HG02938 (cell line): ENCODE measurements at regions not wholly inside any gene's neighbourhood (a gene's known extent, or its start where the extent isn't known, plus 50 kb on each side); places are given as distances from the start of the nearest gene placed in this dataset.
A peak's percentile ranks its signal among the peaks of the same experiment; 100 is the strongest.

Source experiments
- ATAC-seq: cut with Tn5 transposase; IDR thresholded peaks from one replicate; pipeline ENCODE4 v1.9.1; 2021; ENCODE audit warnings: mild to moderate bottlenecking, moderate library complexity; ENCODE audit not compliant: unreplicated experiment

DNA sequence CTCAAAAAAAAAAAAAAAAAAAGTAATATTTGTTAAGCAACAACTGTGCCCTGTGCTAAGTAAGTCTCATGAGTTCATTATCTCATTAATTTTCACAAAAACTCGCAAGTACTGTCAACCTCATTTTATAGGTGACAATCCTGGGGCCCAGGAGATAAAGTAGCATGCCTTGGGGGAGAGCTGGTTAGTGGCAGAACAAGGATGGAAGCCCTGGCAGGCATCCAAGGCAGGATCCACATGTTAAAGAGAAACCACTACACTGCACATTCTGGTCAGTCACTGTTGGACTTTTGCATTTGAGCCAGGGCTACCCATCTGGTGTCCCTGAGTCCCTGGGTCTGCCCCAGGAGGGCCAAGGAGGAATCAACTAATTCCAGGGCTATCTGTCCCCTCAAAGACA, 54.6 kb downstream of the ZFP36L2 start:
- no peak for ATAC-seq

DNA sequence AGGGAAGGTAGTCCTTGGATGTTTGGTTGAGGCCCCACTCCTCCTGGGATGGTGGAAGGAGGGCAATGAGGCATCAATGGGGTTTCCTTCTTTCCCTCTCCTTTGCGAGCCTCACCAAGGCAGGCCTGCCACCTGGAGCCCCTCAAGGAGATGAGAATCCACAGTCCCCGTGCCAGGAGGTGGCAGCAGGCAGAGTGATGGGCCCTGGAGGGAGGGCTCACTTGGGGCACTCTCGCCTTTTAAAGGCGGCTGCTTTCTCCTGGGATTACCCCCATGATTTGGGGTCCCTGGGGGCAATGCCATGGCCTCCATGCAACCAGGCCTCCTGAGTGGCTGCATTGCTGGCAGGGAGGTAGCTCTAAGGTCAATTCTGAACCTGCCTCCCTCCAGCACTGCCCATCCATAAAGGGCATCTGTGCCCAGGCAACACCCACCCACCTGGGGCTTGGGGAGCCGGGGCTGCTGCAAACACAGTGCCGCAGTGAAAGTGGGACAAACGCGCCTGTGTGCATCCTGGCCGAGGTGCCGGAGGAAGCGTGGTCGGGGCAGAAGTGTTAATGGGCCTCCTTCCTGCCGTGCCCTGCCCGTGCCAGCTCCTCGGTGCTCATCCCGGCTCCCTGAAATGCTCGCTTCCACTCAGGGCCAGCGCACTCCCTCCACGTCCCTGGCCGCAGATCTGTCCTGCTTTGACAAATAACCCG, 55.9 kb downstream of the ZFP36L2 start:
- ATAC-seq = no peak

DNA sequence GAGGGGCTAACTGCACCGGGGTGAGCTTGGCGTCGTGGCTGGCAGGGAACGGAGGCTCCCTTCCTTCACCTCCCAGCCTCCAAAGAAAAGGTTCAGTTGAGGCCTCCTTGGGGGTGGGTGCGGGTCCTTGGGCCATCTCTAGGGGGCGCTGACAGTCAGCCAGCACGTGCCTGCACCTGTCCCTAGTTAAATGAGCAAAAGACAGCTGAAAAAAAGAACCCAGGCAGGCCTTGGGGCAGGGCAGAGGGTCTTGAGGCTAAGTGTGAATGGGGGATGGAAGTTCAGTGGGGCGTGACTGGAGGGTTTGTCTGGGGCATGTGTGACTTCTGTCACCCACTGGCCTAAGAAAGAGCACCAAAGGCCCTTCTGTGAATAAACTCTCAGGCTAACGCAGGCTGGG, 56.4 kb downstream of the ZFP36L2 start:
- no peak for ATAC-seq

DNA sequence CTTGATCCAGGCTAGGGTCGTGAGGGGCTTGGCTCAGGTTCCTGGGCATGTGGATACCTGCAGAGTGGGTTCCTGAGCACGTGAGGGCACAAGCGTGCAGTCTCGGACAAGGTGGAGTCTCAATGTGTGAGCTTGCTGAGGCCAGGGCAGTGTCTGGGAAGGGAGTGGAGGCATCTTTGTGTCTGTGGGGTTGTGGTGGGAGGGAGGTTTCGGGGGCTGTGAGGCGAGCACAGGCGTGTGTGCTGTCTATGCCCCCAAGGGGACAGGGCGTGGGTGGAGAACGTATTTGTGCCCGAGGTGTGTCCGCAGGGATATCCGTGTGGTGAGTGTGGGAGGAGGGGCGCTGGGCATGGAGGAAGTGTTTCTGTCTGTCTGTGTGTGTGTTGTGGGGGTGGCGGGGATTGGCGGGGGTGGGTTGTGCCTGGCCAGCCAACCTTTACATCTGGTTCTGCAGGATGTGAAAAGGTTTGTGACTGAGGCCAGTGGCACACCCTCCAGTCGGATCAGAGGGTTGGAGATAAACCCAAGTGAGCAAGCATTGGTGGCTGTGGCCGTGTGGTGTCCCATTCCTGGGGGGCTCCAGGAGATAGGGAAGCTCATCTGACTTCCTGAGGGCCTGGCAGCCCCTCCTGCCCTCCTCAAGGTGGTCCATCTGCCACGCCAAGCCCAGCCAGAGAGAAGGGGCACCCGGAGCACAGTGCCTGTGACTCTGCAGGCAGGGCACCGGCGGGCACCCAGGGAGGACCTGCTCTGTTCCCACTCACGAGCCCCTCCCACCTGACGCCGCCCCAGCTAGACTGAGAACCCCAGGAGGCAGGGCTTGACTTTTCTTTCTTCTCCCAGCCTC, 57.1 kb downstream of the ZFP36L2 start:
- no peak for ATAC-seq

DNA sequence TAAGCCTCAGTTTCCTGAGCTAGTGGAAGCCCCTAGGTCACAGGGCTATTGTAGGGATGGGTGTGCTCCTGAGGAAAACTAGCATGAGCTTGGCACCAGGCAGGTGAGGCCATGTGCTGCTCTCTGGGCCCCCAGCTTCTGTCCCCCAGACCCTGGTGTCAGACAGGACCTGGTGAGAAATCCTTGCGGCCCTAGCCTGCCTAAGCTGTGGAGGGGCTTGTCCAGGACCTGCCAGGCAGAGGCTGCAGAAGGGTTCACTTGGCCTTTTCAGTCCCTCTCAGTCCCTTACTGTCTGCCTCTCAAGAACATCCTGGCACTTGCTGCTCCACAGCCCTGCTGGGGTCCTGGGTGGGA, 58.4 kb downstream of the ZFP36L2 start:
- ATAC-seq = no peak

DNA sequence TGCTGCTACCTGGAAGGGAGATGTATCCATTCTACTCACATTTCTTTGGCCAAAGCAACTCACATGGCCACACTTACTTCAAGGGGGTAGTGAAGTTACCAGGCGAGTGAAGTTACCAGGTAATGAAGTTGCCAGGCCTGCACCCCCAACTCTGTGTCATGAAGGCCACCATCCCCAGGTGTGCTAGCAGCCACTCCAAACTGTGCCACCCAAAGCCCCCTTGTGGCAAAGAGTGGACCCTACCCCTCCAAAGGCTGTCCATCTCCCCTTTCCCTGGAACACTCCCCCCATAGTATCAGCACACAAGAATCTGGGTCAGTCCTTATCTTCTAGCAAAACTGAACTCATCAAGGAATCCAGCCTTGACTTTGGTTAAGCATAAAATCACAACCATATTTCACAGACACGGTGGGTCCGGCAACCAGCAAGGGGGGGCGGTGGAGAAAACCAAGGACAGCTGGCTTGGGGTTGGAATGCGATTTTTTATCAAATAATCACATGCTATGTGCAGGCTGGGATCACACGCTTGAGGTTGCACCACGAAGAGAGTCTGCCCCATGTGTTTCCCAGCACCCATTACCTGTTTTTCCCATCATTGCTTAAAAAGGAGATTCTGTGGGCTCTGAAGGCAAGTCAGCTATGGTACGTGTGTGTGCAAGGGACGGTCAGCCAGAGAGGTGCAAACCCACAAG, 60.9 kb downstream of the ZFP36L2 start:
- ATAC-seq = no peak

DNA sequence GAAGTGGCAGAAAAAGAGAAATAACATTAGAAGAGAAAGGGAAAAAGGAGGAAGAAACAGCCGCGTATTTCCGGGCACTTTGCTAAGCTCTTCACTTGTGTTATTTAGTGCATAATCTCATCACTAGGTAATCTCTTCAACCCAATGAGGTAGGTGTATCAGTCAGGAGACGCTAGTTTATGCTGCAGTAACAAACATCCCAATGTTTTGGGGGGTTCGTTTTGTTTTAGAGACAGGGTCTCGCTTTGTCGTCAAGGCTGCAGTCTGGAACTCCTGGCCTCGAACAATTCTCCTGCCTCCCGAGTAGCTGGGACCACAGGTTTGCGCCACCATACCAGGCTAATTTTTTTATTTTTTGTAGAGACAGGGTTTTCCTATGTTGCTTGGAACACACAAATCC, 61.7 kb downstream of the ZFP36L2 start:
- no peak for ATAC-seq

DNA sequence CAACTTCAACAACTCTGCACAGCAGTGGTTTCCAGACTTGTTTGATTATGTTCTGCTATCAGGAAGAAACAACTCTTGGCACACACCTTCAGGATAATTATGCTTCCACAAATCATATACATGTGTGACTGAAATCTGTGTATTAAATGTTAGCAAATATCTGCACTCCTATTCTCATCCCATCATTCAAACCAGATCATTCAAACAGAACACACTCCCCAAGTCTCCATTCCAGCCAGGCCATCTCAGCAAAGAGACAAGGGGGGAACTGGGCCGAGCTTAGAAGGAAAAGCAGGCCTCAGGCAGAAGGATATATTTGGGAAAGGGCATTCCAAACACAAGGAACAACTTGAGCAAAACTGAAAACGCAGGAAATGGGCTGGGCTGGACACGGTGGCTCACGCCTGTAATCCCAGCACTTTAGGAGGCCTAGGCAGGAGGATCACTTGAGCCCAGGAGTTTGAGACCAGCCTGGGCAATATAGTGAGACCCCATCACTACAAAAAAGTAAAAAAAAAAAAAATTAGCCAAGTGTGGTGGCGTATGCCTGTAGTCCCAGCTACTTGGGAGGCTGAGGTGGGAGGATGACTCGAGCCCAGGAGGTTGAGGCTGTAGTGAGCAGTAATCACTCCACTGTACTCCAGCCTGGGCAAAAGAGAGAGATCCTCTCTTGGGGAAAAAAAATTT, 62.7 kb downstream of the ZFP36L2 start:
- no peak for ATAC-seq

DNA sequence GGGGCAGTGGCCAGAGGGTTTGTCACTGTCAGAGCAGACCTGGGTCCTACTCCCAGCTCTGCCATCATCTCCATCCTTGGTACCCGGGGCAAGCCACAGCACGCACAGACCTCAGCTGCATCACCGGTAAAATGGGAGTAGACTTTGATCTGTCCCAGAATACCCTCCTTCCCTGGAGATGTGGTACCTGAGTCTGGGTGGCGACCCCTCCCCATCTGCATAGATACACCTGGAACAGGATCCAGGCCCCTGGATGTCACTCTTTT, 64.0 kb downstream of the ZFP36L2 start:
- ATAC-seq = no peak

DNA sequence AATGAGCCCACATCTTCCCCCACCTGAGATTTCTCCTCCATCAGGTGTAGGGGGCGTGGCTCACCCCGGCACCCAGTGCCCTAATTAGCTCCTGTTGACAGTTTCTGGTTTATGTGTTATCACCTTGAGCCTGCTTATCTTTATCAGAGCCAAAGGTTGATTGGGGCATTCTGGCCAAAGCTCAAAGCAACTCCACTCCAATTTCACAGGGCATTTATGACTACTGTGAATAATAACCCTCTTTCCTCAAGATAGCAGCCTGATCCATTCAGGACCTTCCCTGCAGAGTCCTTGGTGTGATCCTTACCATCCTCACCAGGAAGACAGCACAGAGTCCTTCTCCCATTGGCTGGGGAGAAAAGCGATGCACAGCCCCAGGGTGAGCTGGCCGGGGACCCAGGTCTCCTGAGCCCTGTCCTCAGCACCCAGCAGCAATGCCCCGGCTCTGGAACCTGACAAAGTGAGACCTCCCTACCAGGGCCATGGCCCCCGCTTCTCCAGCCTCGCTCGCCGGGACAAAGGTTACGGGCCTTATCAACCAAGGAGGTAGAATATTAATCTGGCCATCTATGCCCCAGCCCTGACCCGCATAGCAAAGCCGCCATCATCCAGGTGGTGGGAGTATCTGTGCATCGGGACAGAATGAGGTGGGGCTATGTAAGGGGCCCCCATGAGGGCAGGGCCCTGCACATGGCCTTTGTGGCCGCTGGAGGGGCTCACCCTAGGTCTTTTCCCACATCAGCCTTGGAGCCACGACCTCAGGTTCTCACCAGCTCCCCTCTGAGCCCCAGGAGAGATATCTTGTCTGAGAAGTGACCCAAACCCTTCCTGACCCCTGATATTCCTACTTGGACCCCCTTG, 64.5 kb downstream of the ZFP36L2 start:
- ATAC-seq = no peak

DNA sequence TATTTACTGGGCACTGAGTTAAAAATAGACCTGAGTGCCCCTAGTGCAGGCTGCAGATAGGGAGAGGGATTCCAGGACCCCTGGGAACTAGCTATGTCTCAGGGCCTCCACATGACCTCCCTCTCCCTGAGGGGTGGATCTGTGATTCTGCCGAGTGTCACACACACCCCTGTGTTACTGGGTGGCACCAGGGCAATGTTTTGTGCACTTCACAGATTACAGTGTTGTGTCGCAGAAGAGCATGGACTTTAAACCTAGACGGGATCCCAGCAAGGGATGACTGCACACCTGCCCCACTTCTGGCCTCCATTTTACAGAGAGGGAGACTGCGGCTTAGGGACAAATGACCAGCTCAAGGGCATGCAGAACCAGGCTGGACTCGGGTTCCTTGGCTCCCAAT, 65.6 kb downstream of the ZFP36L2 start:
- ATAC-seq = no peak

DNA sequence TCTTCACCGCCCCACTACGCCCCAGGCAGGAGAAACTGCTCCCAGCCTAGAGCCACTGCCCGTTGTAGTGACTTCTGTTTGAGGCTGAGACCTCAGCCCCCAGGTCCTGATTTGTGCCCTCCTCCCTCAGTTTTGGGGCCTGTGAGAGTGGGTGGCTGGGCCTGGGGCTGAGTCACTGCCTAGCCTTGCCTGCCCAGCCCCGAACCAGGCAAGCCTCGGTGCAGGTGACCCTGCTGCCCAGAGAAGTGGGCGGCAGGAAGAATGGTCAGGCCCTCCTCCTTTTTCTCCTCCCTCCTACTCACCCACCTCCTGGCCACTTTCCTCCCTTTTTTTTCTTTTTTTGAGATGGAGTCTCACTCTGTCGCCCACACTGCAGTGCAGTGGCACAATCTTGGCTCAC, 66.6 kb downstream of the ZFP36L2 start:
- no peak for ATAC-seq

DNA sequence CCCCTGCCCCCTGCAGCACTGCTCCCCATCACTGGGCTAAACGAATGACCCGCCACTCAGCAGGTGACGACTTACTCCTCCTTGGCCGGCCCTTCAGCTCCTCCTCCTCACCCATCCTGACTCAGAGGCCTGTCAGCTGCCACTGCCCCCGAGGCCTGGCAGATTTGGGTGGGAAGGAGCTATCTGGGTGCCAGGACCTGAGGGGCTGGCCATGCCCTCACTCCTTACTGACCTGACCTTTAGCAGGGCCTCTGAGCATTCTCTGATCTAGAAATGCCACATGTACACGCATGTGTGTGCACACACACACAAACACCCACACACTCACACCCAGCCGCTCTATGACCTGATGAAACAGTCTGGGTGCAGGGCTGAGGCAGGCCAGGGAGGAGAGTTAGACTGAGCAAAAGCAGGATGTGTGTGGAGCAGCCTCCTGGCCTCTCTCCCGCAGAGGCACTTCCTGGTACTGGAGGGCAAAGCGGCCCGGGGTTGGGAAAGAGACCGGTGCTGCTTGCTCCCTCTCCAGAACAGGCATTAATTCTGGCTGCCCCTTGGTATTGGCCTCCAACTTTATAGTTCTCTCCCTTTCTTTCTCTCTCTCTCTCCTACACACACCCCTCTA, 68.0 kb downstream of the ZFP36L2 start:
- ATAC-seq = peak; percentile 14

DNA sequence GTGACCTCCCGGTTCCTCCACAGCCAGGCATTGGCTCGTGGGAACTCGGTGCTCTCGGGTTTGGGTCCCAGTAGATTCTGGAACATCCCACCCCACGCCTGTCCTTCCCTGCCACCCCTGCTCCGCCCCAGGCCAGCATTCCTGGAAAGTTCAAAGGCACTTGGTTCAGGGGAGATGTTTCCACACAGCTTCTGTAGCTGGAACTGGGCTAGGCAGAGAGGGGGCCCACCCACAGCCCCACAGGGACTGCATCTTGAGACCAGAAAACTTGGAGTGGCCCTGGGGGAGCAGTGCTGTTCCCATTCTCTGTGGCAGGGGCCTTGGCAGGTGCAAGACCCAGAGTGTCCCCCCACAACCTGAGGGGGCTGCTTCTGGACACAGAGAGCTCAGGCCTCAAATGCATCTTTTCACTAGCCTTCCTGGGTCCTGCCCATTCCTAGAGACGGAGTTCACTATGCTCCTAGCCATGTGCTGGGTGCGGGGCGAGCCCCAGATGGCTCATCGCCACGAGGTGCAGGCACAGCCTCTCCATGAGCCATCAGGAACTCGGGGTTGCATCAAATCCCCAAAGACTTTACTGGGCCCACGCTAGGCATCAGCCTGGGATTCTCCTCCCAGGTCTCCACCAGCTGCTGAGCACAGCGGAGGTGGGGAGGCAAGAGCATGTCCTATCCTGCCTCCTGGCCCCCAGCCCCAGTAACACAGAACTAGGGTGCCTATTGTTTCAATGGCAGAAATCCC, 68.7 kb downstream of the ZFP36L2 start:
- no peak for ATAC-seq

DNA sequence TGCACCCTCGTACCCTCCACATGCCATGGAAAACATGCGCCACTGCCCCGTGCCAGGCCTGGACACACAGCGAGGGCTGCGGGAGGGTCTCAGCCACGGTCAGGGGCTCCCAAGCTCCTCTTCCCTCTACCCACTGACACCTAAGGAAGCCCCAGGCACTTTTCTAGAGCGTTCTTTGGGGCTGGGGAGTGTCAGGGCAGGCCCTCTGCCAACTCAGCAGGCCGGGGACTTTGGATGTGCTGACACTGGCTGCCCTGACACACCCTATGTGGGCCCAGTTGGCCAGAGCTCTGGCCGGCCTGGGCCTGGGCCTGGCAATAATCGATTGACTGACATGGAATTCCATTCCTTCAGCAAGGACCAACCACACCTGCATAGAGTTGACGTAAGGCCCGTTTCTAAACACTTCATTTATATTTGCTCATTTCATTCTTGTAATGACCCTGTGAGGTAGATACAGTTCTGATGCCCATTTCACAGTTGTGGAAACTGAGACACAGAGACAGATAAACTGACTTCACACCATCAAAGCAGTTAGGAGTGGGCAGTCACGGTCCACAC, 70.5 kb downstream of the ZFP36L2 start:
- ATAC-seq = no peak

DNA sequence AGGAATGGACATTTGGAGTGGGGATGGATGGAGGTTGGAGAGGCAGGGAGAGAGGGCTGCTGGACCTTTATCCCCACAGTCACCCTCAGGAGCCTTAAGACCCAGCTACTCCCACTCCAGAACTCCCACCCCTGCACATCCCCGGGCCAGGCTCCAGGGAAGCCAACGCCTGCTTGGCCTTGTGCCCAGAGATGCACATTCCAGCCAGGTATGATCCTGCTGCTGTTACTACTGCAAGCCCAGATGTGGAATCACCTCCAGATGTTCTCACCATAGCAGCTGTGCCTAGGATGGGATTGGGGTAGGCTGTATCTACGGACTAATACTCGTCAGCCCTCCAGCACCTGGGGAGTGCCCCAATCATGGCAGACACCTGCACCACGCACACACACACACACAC, 71.7 kb downstream of the ZFP36L2 start:
- no peak for ATAC-seq

DNA sequence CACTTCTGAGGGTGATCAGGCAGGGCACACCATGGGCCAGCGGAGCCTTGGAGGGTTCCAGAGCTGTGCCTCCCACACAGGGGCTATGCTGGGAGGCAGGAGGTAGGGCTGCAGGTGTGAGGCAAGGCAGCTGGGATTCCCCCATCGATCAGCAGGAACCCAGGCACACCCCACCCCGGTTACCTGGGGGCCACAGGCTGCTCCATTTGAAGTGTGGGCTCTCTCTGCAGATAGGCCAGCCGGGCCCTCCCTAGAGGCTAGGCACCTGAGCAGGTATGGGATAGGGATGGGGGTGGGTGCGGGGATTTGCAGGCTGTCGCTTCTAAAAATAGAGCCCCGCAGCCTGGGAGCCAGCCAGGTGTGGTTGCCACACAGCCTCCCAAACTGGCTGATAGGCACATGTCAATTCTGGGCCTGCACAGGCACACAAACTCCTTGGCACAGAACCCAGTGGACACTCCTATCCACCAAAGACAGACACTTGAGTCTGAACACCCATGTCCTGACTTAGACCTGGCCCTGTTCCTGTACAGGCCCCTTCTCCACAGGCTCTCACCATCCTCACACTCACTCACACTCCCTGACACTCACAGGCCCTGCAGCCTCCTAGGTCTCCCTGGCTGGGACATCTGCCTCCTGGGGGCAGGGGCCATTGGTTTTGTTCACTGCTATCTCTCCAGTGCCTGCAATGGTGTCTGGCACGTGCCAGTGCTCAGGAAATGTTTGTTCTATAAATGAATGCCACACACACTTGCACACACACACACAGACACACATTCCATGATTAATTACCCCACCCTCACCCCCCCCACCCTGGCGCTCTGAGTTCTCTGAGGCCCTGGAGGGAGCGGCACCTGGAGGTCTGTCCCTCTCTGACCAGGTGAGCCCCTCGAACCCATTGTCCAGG, 73.4 kb downstream of the ZFP36L2 start:
- ATAC-seq = no peak

DNA sequence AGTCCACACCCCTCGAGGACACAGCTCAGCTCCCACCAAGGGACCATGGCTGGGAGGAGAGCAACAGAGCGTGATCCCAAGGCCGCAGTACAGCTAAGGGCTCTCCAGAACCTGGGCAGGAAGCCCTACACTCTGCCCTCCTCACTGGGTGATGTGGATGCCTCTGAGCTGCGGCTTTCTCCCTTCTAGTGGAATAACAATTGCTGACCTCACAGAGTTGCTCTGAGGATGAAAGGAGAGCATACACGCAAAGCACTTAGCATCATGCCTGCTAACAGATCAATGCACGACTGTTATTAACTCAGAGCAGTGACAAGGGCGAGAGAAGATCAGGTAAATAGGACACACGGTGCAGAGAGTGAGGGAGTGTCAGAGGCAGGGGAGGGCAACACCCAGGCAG, 74.2 kb downstream of the ZFP36L2 start:
- no peak for ATAC-seq
